HEK293 (cell line): ENCODE measurements at regions not wholly inside any gene's neighbourhood (a gene's known extent, or its start where the extent isn't known, plus 50 kb on each side); places are given as distances from the start of the nearest gene placed in this dataset.

ENCODE experiments used
- HOXC10 ChIP-seq: sonication (generic); formaldehyde crosslinking; IDR thresholded peaks from 2 replicates; pipeline ENCODE4 v1.8.1; 2023; ENCODE audit warnings: mild to moderate bottlenecking, missing genetic modification reagents
- SP2 ChIP-seq: fragments of 450-650 bp; formaldehyde crosslinking; IDR thresholded peaks from 2 replicates; pipeline ENCODE4 v1.5.1; 2016; ENCODE audit warnings: missing biosample characterization, missing genetic modification characterization
- ZNF274 ChIP-seq, 2 experiments: fragments of 200-500 bp in 1 of 2; fragments of 450-650 bp in 1 of 2; sonication (Bioruptor generic) in 1 of 2; formaldehyde crosslinking in 1 of 2; IDR thresholded peaks; 2 replicates each; pipeline versions ENCODE4 v1.5.1 to v1.6.1; 2014 to 2016; ENCODE audit warnings: borderline replicate concordance in 1 of 2, inconsistent platforms in 1 of 2, low read length in 1 of 2, missing biosample characterization in 1 of 2, missing genetic modification characterization in 1 of 2
- TF ChIP-seq, protein P1 (sequence below): fragments of 450-650 bp; formaldehyde crosslinking; IDR thresholded peaks from 2 replicates; pipeline ENCODE4 v1.5.1; 2016; ENCODE audit warnings: missing biosample characterization, missing genetic modification characterization
- TF ChIP-seq, protein P2 (sequence below): fragments of 450-650 bp; formaldehyde crosslinking; IDR thresholded peaks from 2 replicates; pipeline ENCODE4 v1.5.1; 2016; ENCODE audit warnings: missing biosample characterization, missing genetic modification characterization, low read depth
- TF ChIP-seq, protein P3 (sequence below): fragments of 450-650 bp; formaldehyde crosslinking; IDR thresholded peaks from 2 replicates; pipeline ENCODE4 v1.5.1; 2016; ENCODE audit warnings: missing biosample characterization, missing genetic modification characterization
- TF ChIP-seq, protein P4 (sequence below): fragments of 450-650 bp; formaldehyde crosslinking; IDR thresholded peaks from 2 replicates; pipeline ENCODE4 v1.5.1; 2016; ENCODE audit warnings: missing biosample characterization, missing genetic modification characterization

DNA sequence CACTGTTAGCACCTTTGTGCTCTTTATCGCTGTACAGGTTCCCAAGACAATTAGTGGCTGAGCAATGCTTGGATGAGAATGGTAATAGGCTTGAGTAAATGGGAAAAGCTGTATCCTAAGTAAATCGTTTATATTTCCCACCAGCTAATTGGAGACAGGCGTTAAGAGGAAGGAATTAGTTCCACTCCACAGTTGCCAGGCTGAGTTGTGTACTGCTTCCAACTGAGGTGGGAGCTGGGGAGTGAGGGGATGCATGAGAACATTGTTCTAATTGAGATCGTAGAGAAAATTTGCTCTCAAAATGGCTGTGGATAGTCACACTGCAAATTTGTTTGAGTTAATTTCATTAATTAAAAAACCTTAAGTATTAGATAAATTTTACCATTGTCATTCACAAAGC, 285.0 kb upstream of the ADAMTSL1 start:
- TF ChIP-seq, protein P1, sequence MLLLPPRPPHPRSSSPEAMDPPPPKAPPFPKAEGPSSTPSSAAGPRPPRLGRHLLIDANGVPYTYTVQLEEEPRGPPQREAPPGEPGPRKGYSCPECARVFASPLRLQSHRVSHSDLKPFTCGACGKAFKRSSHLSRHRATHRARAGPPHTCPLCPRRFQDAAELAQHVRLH (tag by site-specific recombination): no peak
- TF ChIP-seq, protein P2, sequence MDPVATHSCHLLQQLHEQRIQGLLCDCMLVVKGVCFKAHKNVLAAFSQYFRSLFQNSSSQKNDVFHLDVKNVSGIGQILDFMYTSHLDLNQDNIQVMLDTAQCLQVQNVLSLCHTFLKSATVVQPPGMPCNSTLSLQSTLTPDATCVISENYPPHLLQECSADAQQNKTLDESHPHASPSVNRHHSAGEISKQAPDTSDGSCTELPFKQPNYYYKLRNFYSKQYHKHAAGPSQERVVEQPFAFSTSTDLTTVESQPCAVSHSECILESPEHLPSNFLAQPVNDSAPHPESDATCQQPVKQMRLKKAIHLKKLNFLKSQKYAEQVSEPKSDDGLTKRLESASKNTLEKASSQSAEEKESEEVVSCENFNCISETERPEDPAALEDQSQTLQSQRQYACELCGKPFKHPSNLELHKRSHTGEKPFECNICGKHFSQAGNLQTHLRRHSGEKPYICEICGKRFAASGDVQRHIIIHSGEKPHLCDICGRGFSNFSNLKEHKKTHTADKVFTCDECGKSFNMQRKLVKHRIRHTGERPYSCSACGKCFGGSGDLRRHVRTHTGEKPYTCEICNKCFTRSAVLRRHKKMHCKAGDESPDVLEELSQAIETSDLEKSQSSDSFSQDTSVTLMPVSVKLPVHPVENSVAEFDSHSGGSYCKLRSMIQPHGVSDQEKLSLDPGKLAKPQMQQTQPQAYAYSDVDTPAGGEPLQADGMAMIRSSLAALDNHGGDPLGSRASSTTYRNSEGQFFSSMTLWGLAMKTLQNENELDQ (tag by site-specific recombination): no peak
- TF ChIP-seq, protein P3, sequence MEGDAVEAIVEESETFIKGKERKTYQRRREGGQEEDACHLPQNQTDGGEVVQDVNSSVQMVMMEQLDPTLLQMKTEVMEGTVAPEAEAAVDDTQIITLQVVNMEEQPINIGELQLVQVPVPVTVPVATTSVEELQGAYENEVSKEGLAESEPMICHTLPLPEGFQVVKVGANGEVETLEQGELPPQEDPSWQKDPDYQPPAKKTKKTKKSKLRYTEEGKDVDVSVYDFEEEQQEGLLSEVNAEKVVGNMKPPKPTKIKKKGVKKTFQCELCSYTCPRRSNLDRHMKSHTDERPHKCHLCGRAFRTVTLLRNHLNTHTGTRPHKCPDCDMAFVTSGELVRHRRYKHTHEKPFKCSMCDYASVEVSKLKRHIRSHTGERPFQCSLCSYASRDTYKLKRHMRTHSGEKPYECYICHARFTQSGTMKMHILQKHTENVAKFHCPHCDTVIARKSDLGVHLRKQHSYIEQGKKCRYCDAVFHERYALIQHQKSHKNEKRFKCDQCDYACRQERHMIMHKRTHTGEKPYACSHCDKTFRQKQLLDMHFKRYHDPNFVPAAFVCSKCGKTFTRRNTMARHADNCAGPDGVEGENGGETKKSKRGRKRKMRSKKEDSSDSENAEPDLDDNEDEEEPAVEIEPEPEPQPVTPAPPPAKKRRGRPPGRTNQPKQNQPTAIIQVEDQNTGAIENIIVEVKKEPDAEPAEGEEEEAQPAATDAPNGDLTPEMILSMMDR: no peak
- TF ChIP-seq, protein P4, sequence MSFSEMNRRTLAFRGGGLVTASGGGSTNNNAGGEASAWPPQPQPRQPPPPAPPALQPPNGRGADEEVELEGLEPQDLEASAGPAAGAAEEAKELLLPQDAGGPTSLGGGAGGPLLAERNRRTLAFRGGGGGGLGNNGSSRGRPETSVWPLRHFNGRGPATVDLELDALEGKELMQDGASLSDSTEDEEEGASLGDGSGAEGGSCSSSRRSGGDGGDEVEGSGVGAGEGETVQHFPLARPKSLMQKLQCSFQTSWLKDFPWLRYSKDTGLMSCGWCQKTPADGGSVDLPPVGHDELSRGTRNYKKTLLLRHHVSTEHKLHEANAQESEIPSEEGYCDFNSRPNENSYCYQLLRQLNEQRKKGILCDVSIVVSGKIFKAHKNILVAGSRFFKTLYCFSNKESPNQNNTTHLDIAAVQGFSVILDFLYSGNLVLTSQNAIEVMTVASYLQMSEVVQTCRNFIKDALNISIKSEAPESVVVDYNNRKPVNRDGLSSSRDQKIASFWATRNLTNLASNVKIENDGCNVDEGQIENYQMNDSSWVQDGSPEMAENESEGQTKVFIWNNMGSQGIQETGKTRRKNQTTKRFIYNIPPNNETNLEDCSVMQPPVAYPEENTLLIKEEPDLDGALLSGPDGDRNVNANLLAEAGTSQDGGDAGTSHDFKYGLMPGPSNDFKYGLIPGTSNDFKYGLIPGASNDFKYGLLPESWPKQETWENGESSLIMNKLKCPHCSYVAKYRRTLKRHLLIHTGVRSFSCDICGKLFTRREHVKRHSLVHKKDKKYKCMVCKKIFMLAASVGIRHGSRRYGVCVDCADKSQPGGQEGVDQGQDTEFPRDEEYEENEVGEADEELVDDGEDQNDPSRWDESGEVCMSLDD (tag by site-specific recombination): no peak
- TF ChIP-seq SP2 (tag by site-specific recombination): no peak
- TF ChIP-seq ZNF274 (IDR thresholded peaks at IDR 0.05; ENCODE audit: low read length): no peak
- no peak for TF ChIP-seq ZNF274 (tag by site-specific recombination; IDR thresholded peaks at IDR 0.05; ENCODE audit: borderline replicate concordance)
- no peak for TF ChIP-seq HOXC10
